GM18511 (cell line): ENCODE measurements at regions not wholly inside any gene's neighbourhood (a gene's known extent, or its start where the extent isn't known, plus 50 kb on each side); places are given as distances from the start of the nearest gene placed in this dataset.
"Not testable (repeated sequence)": the region's sequence is repeated elsewhere in the genome, so short reads cannot be mapped to it uniquely, and the experiment has no call there.

Source experiments
- ATAC-seq: cut with Tn5 transposase; IDR thresholded peaks from one replicate; pipeline ENCODE4 v1.9.1; 2021; ENCODE audit warnings: mild to moderate bottlenecking, moderate library complexity; ENCODE audit not compliant: unreplicated experiment

GRCh38 chr16:52976539-52977167, 76.0 kb downstream of the CHD9NB start:
- ATAC-seq = peak; percentile 77

DNA sequence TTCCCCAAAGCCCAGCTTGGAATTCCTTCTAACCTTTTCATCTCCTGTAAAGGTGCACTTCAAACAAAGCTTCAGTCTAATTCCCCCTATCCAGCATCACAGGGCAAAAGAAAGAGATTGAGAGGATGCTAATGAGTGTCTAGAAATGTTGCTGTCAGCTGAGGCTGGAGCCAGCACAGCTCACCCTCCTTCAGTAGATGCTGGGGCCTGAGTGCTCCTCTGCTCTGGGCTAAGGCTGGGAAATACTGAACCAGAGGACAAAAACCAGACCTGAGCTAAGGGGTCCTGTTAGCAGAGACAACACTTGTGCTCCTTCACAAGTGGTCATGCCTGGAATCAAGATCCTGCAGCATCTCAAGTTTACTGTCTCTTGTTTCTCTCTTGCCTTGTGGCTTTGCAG, 85.0 kb downstream of the CHD9NB start:
- no peak for ATAC-seq

- no peak for ATAC-seq
Observed at GRCh38 chr16:52964290-52964689, 88.4 kb downstream of the CHD9NB start.

GRCh38 chr16:52963855-52964242, 88.8 kb downstream of the CHD9NB start:
- ATAC-seq = no peak

DNA sequence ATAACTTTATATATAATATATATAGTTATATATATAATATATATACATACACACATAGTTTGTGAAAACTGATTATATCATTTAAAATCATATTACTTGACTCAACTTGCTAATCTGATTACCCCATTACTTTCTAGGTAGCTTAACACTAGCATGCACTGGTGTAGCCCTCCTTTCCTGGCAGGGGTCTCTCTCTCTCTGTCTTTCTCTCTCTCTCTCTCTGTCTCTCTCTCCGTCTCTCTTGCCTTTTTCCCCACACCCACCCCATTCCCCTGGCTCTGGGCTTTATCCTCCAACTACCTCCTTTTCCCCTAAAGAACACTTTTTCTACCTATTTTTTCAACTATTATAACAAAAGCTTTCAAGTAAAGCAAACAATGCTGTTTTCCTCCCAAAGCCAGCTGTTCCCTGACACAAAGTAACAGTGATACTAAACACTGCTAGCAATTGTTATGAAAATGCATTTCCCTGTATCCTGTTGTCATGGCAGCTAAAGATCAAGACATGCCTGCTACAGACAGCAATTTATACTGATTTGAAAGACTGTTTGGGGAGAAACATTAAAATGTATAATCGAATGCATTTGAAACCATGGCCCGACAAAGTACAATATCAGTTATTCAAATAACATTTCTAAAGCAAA, 89.4 kb downstream of the CHD9NB start:
- no peak for ATAC-seq

DNA sequence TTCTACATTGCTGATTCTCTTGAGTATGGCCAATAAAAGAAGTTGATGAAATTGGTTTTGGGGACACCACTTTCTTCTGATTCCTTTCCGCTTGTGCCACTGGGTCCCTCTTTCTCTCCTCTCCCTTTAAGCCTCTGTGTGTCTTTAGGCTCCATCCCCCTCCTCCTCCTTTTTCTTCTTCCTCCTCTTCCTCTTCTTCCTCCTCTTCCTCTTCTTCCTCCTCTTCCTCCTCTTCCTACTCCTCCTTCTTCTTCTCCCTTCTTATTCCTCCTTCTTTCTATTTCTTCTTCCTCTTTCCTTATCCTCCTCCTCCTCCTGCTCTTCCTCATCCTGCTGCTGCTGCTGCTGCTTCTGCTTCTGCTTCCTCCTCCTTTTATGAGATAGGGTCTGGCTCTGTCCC, 93.7 kb downstream of the CHD9NB start:
- no peak for ATAC-seq

DNA sequence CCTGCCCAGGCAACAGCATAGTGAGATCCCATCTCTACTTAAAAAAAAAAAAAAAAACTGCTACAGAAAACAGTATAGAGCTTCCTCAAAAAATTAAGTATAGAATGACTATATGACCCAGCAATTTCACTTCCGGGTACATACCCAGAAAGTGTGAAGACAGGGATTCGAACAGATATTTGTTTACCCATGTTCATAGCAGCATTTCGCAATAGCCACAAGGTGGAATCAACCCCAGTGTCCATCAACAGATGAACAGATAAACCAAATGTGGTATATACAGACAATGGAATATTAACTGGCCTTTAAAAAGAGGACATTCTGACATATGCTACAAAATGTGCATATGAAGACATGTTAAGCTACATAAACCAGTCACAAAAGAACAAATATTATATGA, 95.5 kb downstream of the CHD9NB start:
- ATAC-seq = no peak

- no peak for ATAC-seq
Observed at GRCh38 chr16:52956044-52956443, 96.7 kb downstream of the CHD9NB start.

DNA sequence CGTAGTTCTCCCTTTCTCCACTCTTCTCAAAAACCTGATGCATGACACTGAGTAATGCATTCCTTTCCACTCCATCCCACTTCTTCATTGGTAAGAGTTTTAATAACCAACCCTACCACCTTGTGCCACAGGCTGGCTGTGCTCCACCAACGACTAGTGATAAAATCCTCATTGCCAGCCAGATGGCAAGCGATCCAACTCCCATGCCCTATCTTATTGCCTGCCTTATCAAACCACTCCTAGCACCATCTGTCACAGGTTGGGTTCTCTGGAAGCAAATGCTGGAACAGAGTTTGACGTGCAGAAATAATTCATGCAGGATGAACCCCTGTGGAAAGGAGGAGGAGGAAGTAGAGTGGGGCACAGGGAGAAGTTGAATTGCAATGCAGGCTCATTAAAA, 99.5 kb downstream of the CHD9NB start:
- no peak for ATAC-seq

DNA sequence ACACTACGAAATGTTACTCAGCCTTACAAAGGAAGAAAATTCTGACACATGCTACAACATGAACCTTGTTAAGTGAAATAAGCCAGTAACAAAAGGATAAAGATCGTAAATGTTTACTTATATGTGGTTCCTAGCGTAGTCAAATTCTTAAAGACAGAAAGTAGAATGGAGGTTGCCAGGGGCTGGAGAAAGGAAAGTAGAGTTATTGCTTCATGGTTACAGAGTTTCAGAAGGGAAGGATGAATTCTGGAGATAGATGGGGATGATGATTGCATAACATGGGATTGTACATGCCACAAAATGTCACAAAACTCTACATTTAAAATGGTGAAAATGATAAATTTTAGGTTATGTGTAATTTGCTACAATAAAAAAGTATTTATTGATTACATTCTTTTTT, 103.8 kb downstream of the CHD9NB start:
- no peak for ATAC-seq

DNA sequence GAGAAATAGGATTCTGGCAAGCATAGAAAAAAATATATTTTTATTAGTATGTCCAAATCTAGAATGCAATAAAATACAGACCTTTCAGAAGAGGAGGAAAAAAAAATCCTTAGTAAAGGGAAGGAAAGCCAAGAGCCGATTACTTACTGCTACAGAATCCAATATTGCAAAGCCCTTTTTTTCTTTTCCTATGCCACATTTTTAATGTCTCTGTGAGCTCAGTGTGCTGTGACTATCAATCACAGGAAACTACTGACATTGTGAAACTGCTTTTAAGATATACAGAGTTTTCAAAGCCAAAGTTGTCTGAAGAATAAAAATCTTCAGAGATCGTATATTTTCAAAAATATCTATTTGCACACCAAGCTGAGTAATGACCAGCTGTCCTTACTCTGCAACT, 120.4 kb downstream of the CHD9NB start:
- ATAC-seq = no peak

- ATAC-seq = no peak
Observed at GRCh38 chr16:52929478-52930400, 123.0 kb downstream of the CHD9NB start.

- no peak for ATAC-seq
Observed at GRCh38 chr16:52928955-52929354, 123.7 kb downstream of the CHD9NB start.

DNA sequence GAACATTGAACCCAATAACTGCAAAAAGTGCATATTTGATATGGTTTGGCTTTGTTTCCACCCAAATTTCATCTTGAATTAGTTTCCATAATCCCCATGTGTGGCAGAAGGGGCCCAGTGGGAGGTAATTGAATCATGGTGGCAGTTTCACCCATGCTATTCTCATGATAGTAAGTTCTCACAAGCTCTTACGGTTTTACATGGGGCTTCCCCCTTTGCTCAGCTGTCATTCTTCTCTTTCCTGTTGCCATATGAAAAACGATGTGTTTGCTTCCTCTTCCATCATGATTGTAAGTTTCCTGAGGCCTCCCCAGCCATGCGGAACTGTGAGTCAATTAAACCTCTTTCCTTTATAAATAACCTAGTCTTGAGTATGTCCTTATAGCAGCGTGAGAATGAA, 127.6 kb downstream of the CHD9NB start:
- ATAC-seq = no peak

- no peak for ATAC-seq
Observed at GRCh38 chr16:52924162-52924561, 128.5 kb downstream of the CHD9NB start.

GRCh38 chr16:52921104-52921503, 131.6 kb downstream of the CHD9NB start:
- ATAC-seq = no peak

DNA sequence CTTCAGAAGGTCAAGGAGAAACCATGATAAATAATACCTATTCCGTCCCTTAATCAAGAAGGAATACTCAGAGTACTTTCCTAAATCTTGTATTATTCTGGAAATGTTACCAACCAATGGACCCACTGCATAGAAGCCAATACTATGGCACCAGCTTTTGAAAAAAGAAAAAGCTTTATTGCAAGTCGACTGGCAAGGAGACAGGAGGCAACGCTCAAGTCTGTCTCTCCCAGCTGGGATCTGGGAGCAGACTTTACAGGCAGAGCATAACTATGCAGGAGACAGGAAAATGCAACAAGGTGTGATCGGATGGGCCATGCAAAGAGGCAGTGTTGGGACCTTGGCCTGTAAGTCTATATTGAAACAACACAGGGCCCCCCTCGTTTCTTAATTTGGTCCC, 132.4 kb downstream of the CHD9NB start:
- ATAC-seq = no peak

- no peak for ATAC-seq
Observed at GRCh38 chr16:52914428-52914827, 138.3 kb downstream of the CHD9NB start.

- peak; percentile 76 for ATAC-seq
Observed at GRCh38 chr16:52912565-52913173, 140.0 kb downstream of the CHD9NB start.

- not testable (repeated sequence) for ATAC-seq
Observed at GRCh38 chr16:52908057-52908456, 144.6 kb downstream of the CHD9NB start.

DNA sequence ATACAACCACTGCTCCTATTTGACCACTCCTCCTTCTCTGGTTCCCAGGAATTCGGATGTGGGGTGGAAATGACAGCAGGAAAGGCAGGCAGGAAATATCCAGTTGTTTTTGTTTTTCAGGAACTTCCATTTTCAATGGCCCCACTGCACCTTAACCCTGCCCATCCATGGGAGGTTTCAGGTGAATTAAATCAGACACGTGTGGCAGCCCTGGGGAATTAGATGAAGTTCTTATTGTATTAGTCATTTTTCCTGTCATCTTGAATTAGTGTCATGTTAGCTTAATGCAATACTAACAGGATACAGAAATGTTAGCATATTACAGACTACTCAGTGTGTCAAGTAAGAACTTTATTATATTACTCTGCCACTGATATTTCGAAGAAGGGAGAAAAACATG, 146.4 kb downstream of the CHD9NB start:
- no peak for ATAC-seq
